Thoracic aorta (tissue), 2 donors: ENCODE measurements at regions not wholly inside any gene's neighbourhood (a gene's known extent, or its start where the extent isn't known, plus 50 kb on each side); places are given as distances from the start of the nearest gene placed in this dataset.

Source experiments
- ATAC-seq: fragments of 150-250 bp; one replicate; pipeline ENCODE4 v1.8.0; 2017; ENCODE audit warnings: low read depth; ENCODE audit not compliant: insufficient number of reproducible peaks, low FRiP score
- DNase-seq: peaks from one replicate; pipeline ENCODE4 v3.0.0-alpha.2; 2020; ENCODE audit warnings: low spot score
- H3K27ac ChIP-seq, 2 donors: fragments of 200-600 bp; sonication (generic); 1 replicate in 1 of 2; 2 replicates in 1 of 2; pipeline ENCODE4 v1.5.1; 2016; ENCODE audit warnings: mild to moderate bottlenecking in 2 of 2, moderate library complexity in 2 of 2
- H3K27me3 ChIP-seq: fragments of 200-600 bp; sonication (generic); replicated peaks from 2 replicates; pipeline ENCODE4 v1.6.0; 2016; ENCODE audit warnings: mild to moderate bottlenecking; ENCODE audit not compliant: insufficient read depth
- H3K36me3 ChIP-seq: fragments of 200-600 bp; sonication (generic); one replicate; pipeline ENCODE4 v1.5.1; 2016
- H3K4me1 ChIP-seq, 2 donors: fragments of 200-600 bp; sonication (generic); 1 replicate in 1 of 2; 2 replicates in 1 of 2; pipeline versions ENCODE4 v1.5.1 to v1.6.0; 2016; ENCODE audit warnings: low read depth in 2 of 2, mild to moderate bottlenecking in 1 of 2; ENCODE audit not compliant: control insufficient read depth in 1 of 2
- H3K4me3 ChIP-seq: fragments of 200-600 bp; sonication (generic); 2 replicates; pipeline ENCODE4 v1.5.1; 2016; ENCODE audit warnings: mild to moderate bottlenecking
- H3K9me3 ChIP-seq: fragments of 200-600 bp; sonication (generic); 2 replicates; pipeline ENCODE4 v1.5.1; 2016
- TF ChIP-seq, protein P1 (sequence below): fragments of 200-600 bp; sonication (generic); IDR thresholded peaks from one replicate; pipeline ENCODE4 v1.5.1; 2019; ENCODE audit warnings: antibody characterized with exemption

DNA sequence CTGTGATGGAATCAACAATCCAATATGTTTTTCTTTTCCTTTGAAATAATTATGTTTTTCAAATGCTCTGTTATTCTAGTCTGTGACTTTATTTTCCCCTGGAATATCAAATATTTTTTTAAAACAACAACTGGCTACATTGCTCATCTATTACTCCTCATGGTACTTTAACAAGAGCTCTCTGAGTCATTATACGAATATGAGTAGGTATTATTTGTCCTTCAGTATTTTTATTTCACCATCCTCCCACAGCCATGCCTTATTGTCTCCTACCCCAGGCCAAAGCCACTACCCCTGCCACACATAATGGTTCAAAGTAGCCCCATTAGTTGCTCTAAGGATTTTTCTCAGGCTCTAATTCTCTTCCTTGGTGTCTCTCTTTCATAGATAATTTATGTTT lies 1572.3 kb downstream of the CDH8 start:
- Histone ChIP-seq H3K9me3 (no peaks in the 10 kb centered on the region), H3K27ac (no peak overlapping the region), H3K36me3 (no peaks in the 10 kb centered on the region), H3K27me3 (no peaks in the 10 kb centered on the region), H3K4me1 (no peaks in the 10 kb centered on the region), H3K4me3 (no peak overlapping the region)
- DNase-seq (no peak), ATAC-seq (no peak)
- TF ChIP-seq, protein P1, sequence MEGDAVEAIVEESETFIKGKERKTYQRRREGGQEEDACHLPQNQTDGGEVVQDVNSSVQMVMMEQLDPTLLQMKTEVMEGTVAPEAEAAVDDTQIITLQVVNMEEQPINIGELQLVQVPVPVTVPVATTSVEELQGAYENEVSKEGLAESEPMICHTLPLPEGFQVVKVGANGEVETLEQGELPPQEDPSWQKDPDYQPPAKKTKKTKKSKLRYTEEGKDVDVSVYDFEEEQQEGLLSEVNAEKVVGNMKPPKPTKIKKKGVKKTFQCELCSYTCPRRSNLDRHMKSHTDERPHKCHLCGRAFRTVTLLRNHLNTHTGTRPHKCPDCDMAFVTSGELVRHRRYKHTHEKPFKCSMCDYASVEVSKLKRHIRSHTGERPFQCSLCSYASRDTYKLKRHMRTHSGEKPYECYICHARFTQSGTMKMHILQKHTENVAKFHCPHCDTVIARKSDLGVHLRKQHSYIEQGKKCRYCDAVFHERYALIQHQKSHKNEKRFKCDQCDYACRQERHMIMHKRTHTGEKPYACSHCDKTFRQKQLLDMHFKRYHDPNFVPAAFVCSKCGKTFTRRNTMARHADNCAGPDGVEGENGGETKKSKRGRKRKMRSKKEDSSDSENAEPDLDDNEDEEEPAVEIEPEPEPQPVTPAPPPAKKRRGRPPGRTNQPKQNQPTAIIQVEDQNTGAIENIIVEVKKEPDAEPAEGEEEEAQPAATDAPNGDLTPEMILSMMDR, result no peak

DNA sequence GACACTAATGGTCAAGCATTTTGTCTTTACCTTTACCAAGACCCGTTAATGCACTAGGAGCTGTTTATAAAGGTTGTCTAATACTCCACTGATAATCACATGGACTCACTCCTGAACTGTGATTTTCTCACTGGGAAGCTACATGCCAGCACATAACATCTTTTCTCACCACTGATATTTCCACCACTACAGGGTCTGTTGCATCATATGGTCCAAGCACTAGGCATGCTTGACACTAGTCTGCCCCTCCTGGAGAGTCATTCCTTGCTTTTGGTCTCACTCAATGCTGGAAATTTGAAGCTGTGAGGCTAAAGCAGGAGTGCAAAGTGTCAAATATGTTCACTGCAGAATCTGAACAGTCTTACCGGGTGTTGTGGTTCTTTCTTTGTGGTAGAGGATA lies 1576.8 kb downstream of the CDH8 start:
- TF ChIP-seq, protein P1, result no peak
- Histone ChIP-seq H3K36me3 (no peaks in the 10 kb centered on the region), H3K27ac (no peak overlapping the region), H3K4me3 (no peak overlapping the region), H3K4me1 (no peaks in the 10 kb centered on the region), H3K9me3 (no peaks in the 10 kb centered on the region), H3K27me3 (no peaks in the 10 kb centered on the region)
- ATAC-seq (no peak), DNase-seq (no peak)

GRCh38 chr16:60458255-60458654 lies 1578.0 kb downstream of the CDH8 start:
- H3K36me3 ChIP-seq, result no peaks in the 10 kb centered on the region
- DNase-seq, result no peak
- H3K27me3 ChIP-seq, result no peaks in the 10 kb centered on the region
- no peaks in the 10 kb centered on the region for H3K4me1 ChIP-seq
- no peak overlapping the region for H3K27ac ChIP-seq
- TF ChIP-seq, protein P1, result no peak
- H3K9me3 ChIP-seq, result no peaks in the 10 kb centered on the region
- ATAC-seq, result no peak
- H3K4me3 ChIP-seq, result no peak overlapping the region

- Histone ChIP-seq H3K9me3 (no peaks in the 10 kb centered on the region), H3K36me3 (no peaks in the 10 kb centered on the region), H3K4me1 (no peaks in the 10 kb centered on the region), H3K27me3 (no peaks in the 10 kb centered on the region), H3K27ac (no peak overlapping the region), H3K4me3 (no peak overlapping the region)
- TF ChIP-seq, protein P1, result no peak
- DNase-seq (no peak), ATAC-seq (no peak)
Measured at GRCh38 chr16:60452646-60453045, 1583.6 kb downstream of the CDH8 start.

DNA sequence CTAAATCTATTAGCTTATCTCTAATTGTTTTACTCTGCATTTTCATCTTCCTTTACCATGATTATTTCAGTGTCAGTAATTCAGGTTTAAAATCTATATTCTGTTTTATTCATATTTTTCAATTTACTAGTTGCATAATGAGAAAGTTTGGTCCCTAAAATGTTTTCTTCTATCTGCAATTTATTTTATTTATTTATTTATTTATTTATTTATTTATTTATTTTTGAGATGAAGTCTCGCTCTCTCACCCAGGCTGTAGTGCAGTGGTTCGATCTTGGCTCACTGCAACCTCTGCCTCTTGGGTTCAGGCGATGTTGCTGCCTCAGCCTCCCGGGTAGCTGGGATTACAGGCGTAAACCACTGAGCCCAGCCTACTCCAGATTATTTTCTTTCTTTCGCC lies 1597.3 kb downstream of the CDH8 start:
- TF ChIP-seq, protein P1, result no peak
- ATAC-seq (no peak), DNase-seq (no peak)
- H3K4me1 ChIP-seq, result no peaks in the 10 kb centered on the region
- H3K27me3 ChIP-seq, result no peaks in the 10 kb centered on the region
- no peaks in the 10 kb centered on the region for H3K9me3 ChIP-seq
- H3K4me3 ChIP-seq, result no peak overlapping the region
- no peaks in the 10 kb centered on the region for H3K36me3 ChIP-seq
- H3K27ac ChIP-seq, result no peak overlapping the region
